Lower leg skin (tissue), 4 donors: ENCODE measurements at regions not wholly inside any gene's neighbourhood (a gene's known extent, or its start where the extent isn't known, plus 50 kb on each side); places are given as distances from the start of the nearest gene placed in this dataset.

Experiments
- DNase-seq, 2 donors: peaks; one replicate each; pipeline ENCODE4 v3.0.0-alpha.2; 2019; ENCODE audit warnings: low spot score in 2 of 2
- H3K4me3 ChIP-seq: fragments of 200-600 bp; sonication (generic); 2 replicates; pipeline ENCODE4 v1.5.1; 2017; ENCODE audit warnings: mild to moderate bottlenecking, low read depth; ENCODE audit not compliant: poor library complexity, severe bottlenecking
- POLR2A ChIP-seq, 2 donors: fragments of 450-650 bp; IDR thresholded peaks; one replicate each; pipeline ENCODE4 v1.6.1; 2016 to 2017; ENCODE audit warnings: antibody characterized with exemption in 2 of 2, mild to moderate bottlenecking in 1 of 2, moderate library complexity in 1 of 2
- WGBS, 2 donors: methylation state at CpG; one replicate each; pipeline ENCODE4 v1.1.5; 2018; 5-methylcytosine and 5-hydroxymethylcytosine counted together
- intact Hi-C: fragments of 100-400 bp; cut with DNase I; formaldehyde crosslinking; loops from one replicate; pipeline ENCODE4 v1.15.0; 2023; ENCODE audit warnings: low total_unique reads
- TF ChIP-seq, protein P1 (sequence below), 3 donors: fragments of 450-650 bp; IDR thresholded peaks; one replicate each; pipeline ENCODE4 v1.5.1; 2016; ENCODE audit warnings: antibody characterized with exemption in 3 of 3, mild to moderate bottlenecking in 3 of 3, moderate library complexity in 2 of 3

DNA sequence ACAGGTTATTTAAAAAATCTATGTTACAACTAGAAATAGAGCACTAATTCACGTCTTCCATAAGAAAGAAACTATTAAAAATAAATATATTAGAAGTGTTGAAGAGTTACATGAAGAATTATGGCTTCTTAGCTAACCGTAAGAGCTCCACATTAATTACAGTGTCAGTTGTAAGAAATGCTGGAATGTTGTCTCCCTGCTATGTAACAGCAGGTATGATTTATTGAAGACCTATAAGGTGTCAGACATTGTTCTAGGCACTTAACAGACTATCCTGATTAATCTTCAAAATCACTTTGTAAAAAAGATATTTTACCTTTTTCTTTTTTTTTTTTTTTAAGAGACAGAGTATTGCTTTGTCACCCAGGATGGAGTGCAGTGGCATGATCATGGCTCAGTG lies 75.8 kb upstream of the NEBL start:
- TF ChIP-seq, protein P1, sequence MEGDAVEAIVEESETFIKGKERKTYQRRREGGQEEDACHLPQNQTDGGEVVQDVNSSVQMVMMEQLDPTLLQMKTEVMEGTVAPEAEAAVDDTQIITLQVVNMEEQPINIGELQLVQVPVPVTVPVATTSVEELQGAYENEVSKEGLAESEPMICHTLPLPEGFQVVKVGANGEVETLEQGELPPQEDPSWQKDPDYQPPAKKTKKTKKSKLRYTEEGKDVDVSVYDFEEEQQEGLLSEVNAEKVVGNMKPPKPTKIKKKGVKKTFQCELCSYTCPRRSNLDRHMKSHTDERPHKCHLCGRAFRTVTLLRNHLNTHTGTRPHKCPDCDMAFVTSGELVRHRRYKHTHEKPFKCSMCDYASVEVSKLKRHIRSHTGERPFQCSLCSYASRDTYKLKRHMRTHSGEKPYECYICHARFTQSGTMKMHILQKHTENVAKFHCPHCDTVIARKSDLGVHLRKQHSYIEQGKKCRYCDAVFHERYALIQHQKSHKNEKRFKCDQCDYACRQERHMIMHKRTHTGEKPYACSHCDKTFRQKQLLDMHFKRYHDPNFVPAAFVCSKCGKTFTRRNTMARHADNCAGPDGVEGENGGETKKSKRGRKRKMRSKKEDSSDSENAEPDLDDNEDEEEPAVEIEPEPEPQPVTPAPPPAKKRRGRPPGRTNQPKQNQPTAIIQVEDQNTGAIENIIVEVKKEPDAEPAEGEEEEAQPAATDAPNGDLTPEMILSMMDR (IDR thresholded peaks at IDR 0.05): no peak
- no peak for TF ChIP-seq POLR2A (IDR thresholded peaks at IDR 0.05)
- intact Hi-C loops: no loop called here
- whole genome bisulfite sequencing, 2 donors: 86% methylated on average over 2 of the region's 2 CpGs

DNA sequence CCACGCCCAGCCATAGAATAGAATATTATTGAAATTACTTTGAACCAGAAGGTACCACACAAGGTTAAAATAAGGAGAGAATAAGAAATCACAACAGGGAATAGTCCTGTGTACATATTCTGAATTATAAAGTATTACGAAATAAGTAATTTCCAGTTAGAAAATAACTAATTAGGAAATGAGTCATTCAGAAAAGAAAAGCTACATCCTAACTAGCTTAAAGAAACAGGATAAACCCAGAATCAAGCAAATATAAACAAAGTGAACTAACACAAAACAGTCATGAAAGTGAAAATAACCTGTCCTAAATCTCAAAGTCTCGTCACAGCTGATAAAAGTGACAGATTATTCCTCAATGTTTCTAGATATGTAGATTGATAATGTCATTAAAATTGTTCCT lies 74.8 kb upstream of the NEBL start:
- no peak for DNase-seq
- 63 to 65% methylated on average over 3 of the region's 3 CpGs for WGBS, 2 donors
- TF ChIP-seq, protein P1 (IDR thresholded peaks at IDR 0.05): no peak
- intact Hi-C loops: no loop called here
- H3K4me3 ChIP-seq: no peak overlapping the region

More for the DNA sequence above, 75.8 kb upstream of the NEBL start:
- no peak overlapping the region for H3K4me3 ChIP-seq
- no peak for DNase-seq

DNA sequence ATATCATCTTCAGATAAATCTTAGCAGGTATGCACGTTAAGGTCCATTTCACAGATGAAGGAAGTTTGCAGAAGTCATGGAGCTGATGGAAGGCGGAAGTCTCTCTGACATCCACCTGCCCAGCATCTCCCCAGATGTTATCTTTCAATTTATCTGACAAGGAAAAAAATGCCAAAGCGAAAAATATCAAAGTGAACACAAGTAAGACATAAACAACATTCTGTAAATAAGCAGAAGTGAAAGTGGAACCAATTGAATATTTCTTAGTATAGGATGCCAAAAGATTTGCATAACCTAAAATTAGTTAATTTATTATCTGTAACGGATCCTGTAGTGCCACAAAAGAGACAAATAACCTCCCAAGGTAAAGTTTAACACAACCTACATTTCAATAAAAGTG lies 73.6 kb upstream of the NEBL start:
- TF ChIP-seq, protein P1 (IDR thresholded peaks at IDR 0.05): no peak
- TF ChIP-seq POLR2A (IDR thresholded peaks at IDR 0.05): no peak
- no peak overlapping the region for H3K4me3 ChIP-seq
- DNase-seq: no peak
- intact Hi-C loops: no loop called here
- 55 to 64% methylated on average over 4 of the region's 4 CpGs for WGBS, 2 donors

DNA sequence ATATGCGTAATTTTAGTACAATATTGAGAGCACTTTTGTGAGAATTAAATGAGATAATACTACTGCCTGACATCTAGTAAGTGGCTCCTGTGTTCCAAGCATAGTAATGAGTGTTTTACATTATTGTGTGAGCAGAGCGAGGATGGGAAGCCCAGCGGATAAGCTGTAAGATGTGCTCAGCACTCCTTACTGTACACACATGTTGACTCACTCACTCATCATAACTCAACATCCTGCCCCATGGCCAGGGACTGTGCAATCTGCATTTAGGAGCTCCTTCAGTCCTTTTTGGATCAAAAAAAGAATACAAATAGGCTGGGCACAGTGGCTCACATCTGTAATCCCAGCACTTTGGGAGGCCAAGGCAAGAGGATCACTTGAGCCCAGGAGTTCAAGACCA lies 72.9 kb upstream of the NEBL start:
- no peak overlapping the region for H3K4me3 ChIP-seq
- intact Hi-C loops: no loop called here
- WGBS, 2 donors: 92 to 99% methylated on average over 3 of the region's 3 CpGs
- TF ChIP-seq, protein P1 (IDR thresholded peaks at IDR 0.05): no peak
- TF ChIP-seq POLR2A (IDR thresholded peaks at IDR 0.05): no peak
- DNase-seq: no peak

DNA sequence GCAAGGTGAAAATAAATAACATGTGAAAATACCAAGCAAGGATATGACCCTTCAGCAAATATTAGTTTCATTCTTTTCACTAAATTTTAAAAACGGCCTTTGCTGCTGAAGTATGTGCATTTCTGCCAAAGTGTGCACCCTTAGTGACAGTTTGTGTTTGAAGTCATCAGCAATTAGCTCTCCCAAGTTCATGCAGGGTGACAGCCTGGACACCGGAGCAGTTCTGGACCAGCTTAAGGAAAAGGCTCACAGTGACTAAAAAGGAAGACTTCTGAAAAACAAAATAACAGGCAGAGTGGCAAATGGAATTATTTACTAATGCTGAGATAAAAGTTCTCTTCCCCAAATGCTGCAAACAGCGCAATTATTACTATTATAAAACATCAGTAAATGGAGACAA lies 69.3 kb upstream of the NEBL start:
- WGBS, 2 donors: 78 to 83% methylated on average over 3 of the region's 3 CpGs
- DNase-seq: no peak
- no peak overlapping the region for H3K4me3 ChIP-seq
- TF ChIP-seq, protein P1 (IDR thresholded peaks at IDR 0.05): no peak
- TF ChIP-seq POLR2A (IDR thresholded peaks at IDR 0.05): no peak
- intact Hi-C loops: no loop called here

DNA sequence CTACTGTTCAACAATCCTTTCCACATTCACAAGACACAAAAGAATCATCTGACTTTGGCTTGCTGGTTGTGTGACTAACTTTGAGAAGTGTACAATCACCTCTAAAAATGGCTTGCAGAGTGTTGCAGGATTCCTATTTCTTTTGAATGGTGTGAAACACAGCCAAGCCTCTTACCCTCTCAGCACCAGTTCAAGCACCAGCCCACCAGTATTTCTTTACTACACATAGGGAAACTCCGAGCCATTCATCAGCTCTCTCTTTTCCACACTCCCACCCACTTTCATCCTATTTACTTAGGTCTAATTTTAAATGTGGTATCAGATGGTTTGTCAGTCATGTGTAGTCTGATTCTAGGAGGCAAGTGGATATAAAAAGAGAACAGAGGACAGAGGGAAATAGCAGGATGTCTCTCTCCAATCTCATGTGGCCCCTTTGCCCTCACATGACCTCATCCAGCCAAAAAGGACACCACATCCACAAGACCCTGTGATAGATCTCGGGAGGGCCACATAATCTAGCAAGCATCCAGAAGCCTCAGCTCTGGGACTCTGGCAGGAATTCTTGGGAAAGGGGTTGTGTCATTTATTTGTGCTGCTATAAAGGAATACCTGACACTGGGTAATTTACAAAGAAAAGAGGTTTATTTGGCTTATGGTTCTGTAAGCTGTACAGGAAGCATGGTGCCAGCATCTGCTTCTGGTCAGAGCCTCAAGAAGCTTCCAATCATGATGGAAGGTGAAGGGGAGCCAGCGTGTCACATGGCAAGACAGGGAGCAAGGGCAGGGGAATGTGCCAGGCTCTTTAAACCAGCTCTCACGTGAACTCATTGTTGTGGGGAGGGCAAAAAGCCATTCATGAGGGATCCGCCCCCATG lies 66.8 kb upstream of the NEBL start:
- intact Hi-C loops: no loop called here
- WGBS, 2 donors: 85 to 90% methylated on average over 5 of the region's 5 CpGs
- DNase-seq: no peak
- H3K4me3 ChIP-seq: no peak overlapping the region
- TF ChIP-seq, protein P1 (IDR thresholded peaks at IDR 0.05): no peak
- no peak for TF ChIP-seq POLR2A (IDR thresholded peaks at IDR 0.05)
